ENCODE measurements at regions not wholly inside any gene's neighbourhood (a gene's known extent, or its start where the extent isn't known, plus 50 kb on each side); places are given as distances from the start of the nearest gene placed in this dataset.

DNA sequence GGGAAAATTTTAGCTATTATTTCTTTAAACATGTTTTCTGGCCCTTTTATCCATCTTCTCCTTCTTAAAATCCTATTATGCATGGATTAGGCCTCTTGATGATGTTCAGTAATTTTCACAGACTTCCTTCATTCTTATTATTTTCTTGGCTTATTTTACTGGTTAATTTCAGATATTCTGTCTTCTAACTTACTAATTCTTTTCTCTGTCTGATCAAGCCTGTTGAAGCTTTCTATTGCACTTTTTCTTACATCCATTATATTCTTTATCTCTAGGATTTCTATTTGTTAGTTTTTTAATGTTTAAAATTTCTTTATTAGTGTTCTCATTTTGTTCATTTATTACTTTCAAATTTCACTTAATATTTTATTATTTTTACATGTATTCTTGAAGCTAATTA lies 105.3 kb upstream of the GALNT13 start:
- in situ Hi-C loops (cut with MboI; ENCODE audit: low pct_unique_long_range_greater_than_20kb, low sequenced_read_pairs, unreplicated experiment): no loop called here
- DNase-seq (ENCODE audit: low spot score): no peak
- TF ChIP-seq, protein P1, sequence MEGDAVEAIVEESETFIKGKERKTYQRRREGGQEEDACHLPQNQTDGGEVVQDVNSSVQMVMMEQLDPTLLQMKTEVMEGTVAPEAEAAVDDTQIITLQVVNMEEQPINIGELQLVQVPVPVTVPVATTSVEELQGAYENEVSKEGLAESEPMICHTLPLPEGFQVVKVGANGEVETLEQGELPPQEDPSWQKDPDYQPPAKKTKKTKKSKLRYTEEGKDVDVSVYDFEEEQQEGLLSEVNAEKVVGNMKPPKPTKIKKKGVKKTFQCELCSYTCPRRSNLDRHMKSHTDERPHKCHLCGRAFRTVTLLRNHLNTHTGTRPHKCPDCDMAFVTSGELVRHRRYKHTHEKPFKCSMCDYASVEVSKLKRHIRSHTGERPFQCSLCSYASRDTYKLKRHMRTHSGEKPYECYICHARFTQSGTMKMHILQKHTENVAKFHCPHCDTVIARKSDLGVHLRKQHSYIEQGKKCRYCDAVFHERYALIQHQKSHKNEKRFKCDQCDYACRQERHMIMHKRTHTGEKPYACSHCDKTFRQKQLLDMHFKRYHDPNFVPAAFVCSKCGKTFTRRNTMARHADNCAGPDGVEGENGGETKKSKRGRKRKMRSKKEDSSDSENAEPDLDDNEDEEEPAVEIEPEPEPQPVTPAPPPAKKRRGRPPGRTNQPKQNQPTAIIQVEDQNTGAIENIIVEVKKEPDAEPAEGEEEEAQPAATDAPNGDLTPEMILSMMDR (IDR thresholded peaks at IDR 0.05; ENCODE audit: extremely low read depth, insufficient read depth, missing control alignments): no peak

DNA sequence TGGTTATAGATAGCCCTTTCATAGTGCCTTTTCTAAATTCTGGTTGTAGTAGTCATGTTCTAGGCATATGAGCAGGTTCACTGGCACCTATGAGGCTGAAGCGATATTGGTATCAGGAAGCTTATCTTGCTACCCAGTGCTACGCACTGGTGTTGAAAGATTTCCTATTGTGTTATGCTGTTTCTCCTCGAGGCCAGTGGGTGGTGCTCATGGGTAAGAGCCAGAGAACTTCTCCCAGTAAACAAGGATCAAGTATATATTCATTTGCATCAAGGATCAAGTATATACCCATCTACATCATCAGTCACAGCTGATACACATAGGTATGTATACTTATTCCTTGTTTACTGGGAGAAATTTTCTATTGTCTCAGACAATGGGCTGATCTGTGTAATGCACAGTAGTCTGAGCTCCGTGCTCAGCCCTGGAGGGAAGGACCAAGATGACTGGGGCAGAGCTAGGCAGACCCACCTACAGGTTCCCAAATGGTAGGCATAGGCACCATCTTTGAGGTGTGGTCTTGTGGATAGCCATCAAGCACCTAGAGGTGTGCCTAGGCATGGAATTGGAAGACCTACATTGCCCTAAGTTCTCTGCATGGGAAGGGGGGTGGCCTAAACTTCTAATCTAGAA lies 101.2 kb upstream of the GALNT13 start:
- in situ Hi-C loops (cut with MboI; ENCODE audit: low pct_unique_long_range_greater_than_20kb, low sequenced_read_pairs, unreplicated experiment): no loop called here
- TF ChIP-seq, protein P1 (IDR thresholded peaks at IDR 0.05; ENCODE audit: extremely low read depth, insufficient read depth, missing control alignments): no peak
- no peak for DNase-seq (ENCODE audit: low spot score)

DNA sequence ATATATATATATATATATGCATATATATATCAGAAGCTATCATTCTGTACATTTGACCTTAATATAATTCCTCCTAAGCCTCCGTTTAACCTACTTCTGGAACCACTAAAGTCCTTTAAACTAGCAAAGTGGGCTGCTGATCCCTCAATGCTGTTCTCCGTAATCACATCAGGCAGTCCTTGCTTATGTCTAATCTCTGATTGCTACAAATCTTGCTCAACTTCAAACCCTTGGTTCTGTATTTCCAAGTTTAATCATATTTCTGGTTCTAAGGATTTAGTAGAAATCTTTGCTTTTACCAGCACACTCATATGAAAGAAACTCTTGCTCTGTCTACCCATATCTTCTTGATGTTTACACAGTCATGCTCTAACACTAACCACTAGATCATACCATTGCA lies 91.5 kb upstream of the GALNT13 start:
- in situ Hi-C loops (cut with MboI; ENCODE audit: low pct_unique_long_range_greater_than_20kb, low sequenced_read_pairs, unreplicated experiment): no loop called here
- TF ChIP-seq, protein P1 (IDR thresholded peaks at IDR 0.05; ENCODE audit: extremely low read depth, insufficient read depth, missing control alignments): no peak
- DNase-seq (ENCODE audit: low spot score): no peak

DNA sequence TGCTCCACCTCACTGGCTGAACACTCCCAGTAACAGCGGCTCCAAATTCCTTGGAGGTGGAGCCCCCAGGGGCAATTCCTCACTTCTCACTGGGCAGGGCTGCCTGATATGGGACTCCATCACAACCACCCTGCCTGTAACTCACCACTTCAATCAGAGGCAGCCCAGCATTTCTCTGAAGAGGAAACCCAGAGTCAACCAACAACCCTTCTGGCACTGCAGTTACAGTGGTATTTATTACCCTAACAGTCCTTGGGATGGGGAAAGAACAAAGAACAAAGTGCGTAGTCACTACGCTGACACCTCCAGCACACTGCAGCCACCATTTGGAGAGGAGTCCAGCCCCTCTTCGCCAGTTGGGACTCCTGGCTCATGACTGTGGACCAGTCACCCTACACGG lies 85.7 kb upstream of the GALNT13 start:
- DNase-seq (ENCODE audit: low spot score): no peak
- in situ Hi-C loops (cut with MboI; ENCODE audit: low pct_unique_long_range_greater_than_20kb, low sequenced_read_pairs, unreplicated experiment): no loop called here
- TF ChIP-seq, protein P1 (IDR thresholded peaks at IDR 0.05; ENCODE audit: extremely low read depth, insufficient read depth, missing control alignments): no peak

DNA sequence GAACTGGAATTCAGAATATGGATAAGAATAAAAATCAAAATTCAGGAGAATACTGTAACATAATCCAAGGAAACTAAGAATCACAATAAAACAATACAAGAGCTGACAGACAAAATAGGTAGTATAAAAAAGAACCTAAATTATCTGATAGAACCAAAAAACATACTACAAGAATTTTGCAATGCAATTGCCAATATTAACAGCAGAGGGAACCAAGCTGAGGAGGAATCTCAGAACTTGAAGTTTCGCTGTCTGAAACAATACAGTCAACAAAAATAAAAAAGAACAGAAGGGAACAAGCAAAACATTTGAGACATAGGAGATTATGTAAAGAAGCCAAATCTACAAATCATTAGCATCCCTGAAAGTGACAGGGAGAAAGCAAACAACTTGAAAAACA lies 84.1 kb upstream of the GALNT13 start:
- in situ Hi-C loops (cut with MboI; ENCODE audit: low pct_unique_long_range_greater_than_20kb, low sequenced_read_pairs, unreplicated experiment): no loop called here
- no peak for DNase-seq (ENCODE audit: low spot score)
- TF ChIP-seq, protein P1 (IDR thresholded peaks at IDR 0.05; ENCODE audit: extremely low read depth, insufficient read depth, missing control alignments): no peak

DNA sequence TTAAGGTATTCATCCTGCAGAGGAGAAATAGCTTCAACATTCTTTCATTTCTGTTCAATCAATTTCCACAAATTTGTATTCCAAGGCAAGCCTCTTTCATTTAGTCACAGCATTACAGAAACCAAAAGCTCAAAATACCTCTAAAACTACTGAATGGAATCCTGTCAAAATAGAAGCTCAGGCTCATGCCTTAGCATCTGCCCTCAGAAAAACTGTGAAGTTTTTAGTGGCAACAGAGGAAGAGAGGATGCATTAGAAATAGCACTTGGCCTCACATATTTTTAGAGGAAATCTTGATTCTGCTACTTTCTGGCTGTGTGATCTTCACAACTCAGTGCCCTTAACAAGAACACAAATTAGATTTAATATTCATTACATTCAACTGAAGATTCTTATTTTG lies 69.1 kb upstream of the GALNT13 start:
- in situ Hi-C loops (cut with MboI; ENCODE audit: low pct_unique_long_range_greater_than_20kb, low sequenced_read_pairs, unreplicated experiment): no loop called here
- TF ChIP-seq, protein P1 (IDR thresholded peaks at IDR 0.05; ENCODE audit: extremely low read depth, insufficient read depth, missing control alignments): no peak
- DNase-seq (ENCODE audit: low spot score): no peak

All from GM13977 (cell line).